AG10803 (cell line): ENCODE measurements at regions not wholly inside any gene's neighbourhood (a gene's known extent, or its start where the extent isn't known, plus 50 kb on each side); places are given as distances from the start of the nearest gene placed in this dataset.

ENCODE experiments used
- DNase-seq: peaks from one replicate; pipeline ENCODE4 v3.0.0; 2010; ENCODE audit warnings: low read depth
- H3K4me3 ChIP-seq: 2 replicates; pipeline ENCODE4 v1.5.1; 2011; ENCODE audit warnings: mild to moderate bottlenecking, low read length, control low read depth
- CTCF ChIP-seq: conservative IDR thresholded peaks from 2 replicates; pipeline ENCODE4 v1.5.1; 2011; ENCODE audit warnings: mild to moderate bottlenecking, low read length, control low read depth, inconsistent platforms

GRCh38 chr13:72521940-72522661 is 205.3 kb downstream of the MZT1 start:
- DNase-seq = no peak
- no peak overlapping the region for H3K4me3 ChIP-seq
- TF ChIP-seq CTCF = no peak

DNA sequence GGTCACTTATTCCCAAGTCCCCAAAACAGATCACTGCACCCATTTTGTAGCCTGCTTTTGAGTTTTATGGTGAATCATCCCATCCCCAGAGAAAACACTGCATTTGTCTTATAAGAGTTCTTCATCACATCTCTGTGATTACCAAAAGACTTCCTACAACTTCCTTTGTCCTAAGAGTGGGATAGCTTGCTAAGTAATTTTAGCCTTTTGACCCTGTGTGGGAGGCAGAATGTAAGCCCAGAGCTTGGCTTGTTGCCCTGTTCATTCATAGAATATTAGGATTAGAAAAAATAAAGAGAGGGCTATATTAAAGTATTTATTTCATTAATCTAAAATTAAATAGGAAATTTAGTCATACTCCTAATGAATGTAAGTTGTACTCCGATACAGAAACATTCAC is 213.3 kb downstream of the MZT1 start:
- TF ChIP-seq CTCF = no peak
- no peak for DNase-seq

DNA sequence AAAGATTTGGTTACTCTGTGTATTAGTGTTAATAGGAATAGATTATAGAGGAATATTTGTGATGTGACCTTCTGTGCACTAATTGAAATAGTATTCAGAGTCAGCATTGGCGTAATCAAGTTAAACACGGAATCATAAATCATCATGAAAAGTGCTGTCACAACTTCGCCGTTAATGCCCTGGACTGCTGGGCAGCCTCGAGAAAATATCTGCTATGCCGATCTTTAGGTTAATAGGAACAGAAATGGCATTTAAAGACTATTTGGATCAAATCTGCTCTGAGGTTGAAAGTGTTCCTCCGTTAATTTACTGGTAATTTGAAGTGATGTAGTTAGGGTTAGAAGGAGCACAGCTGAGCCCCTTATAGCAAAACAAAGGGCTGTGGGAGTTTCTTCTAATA is 219.0 kb downstream of the MZT1 start:
- no peak for TF ChIP-seq CTCF
- H3K4me3 ChIP-seq = no peak overlapping the region
- no peak for DNase-seq

More for the DNA sequence above, 213.3 kb downstream of the MZT1 start:
- no peak overlapping the region for H3K4me3 ChIP-seq

DNA sequence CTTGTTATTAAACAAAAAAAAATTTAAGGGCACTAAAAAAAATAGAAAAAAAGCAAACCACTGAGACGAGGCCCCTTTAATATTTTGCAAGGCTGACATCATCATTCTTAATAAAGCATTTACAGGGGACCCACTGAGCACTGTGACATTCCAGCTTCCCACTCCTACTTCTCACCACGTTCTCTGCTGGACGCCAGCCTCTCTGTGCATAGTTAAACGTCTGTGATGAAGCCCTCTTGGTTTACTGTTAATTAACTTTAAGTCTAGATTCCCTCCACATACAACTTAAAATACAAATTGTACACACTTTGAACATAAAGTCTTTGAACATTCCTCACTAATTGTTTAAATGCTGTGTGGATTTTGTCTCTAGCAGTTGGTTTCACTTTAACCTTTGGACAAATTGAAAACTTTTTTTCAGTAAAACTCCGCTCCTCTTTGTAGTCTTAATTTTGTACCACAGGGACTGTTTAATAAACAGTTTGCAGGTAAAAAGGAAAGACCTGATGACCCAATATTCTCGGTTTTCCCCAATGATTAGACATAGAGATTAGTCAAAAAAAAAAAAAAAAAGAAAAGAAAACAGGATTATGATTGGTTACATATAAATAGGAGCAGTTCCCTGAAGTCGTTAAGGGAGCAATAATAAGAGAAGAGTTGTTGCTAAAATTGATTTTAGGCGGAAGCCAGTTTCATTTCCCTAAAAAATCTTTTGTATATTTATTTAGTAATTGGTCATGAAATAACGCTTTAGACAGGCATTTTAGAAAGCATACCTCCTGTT is 219.8 kb downstream of the MZT1 start:
- H3K4me3 ChIP-seq = peak overlapping the region; percentile 28
- no peak for DNase-seq
- no peak for TF ChIP-seq CTCF

DNA sequence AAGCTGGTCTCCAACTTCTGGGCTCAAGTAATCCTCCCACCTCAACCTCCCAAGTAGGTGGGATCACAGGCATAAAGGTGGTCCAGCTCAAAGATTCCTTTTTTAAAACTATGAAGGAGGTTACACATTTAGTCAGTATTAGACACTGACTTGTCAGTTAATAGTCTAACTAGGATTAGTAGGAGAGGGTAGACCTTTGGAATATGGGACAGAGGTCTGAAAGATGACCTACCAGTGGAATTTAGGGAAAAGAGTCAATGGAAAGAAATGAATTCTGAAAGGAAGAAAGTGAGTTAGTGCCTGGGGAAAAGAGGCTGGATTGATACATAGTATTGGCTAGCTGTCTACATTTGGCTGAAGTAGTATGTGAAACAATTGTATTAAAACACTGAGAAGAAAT is 220.7 kb downstream of the MZT1 start:
- TF ChIP-seq CTCF = no peak
- H3K4me3 ChIP-seq = no peak overlapping the region
- no peak for DNase-seq

GRCh38 chr13:72505376-72505775 is 222.1 kb downstream of the MZT1 start:
- no peak for DNase-seq
- TF ChIP-seq CTCF = no peak
- no peak overlapping the region for H3K4me3 ChIP-seq
